Caco-2 (cell line): ENCODE measurements at regions not wholly inside any gene's neighbourhood (a gene's known extent, or its start where the extent isn't known, plus 50 kb on each side); places are given as distances from the start of the nearest gene placed in this dataset.

ENCODE experiments used
- BruUV-seq: library from RNA; stranded (reverse); fragments of 400-500 nt; replicated peaks from 2 replicates; lab custom pipeline; 2021; lab: Mats Ljungman, UMichigan
- CTCF ChIA-PET: fragments of 300-600 bp; sonication (Branson Sonifier 250); formaldehyde crosslinking; loops from one replicate; lab custom pipeline; 2022; ENCODE audit warnings: antibody characterized with exemption; lab: Charles Lee
- POLR2A ChIA-PET: fragments of 300-600 bp; sonication (Branson Sonifier 250); formaldehyde crosslinking; loops from one replicate; lab custom pipeline; 2022; ENCODE audit warnings: antibody characterized with exemption; lab: Charles Lee
- DNase-seq, 2 experiments: peaks; one replicate each; pipeline versions ENCODE4 v3.0.0 to v3.0.0-alpha.2; 2020 to 2022
- H3K27me3 ChIP-seq: replicated peaks from 2 replicates; pipeline ENCODE4 v1.6.0; 2011; ENCODE audit warnings: low read length; ENCODE audit not compliant: control insufficient read depth, insufficient read depth
- H3K36me3 ChIP-seq: 2 replicates; pipeline ENCODE4 v1.5.1; 2011; ENCODE audit warnings: low read length; ENCODE audit not compliant: control insufficient read depth, insufficient read depth
- H3K4me1 ChIP-seq: fragments of 250-450 bp; sonication (Bioruptor Pico); 2 replicates; pipeline ENCODE4 v1.5.1; 2020; ENCODE audit warnings: mild to moderate bottlenecking
- H3K4me3 ChIP-seq: 2 replicates; pipeline ENCODE4 v1.5.1; 2011; ENCODE audit warnings: low read depth, mild to moderate bottlenecking, control low read depth, low read length
- H3K9me3 ChIP-seq: fragments of 250-450 bp; sonication (Bioruptor Pico); 2 replicates; pipeline ENCODE4 v1.5.1; 2020; ENCODE audit warnings: mild to moderate bottlenecking, moderate library complexity
- H3K27ac Mint-ChIP-seq: one replicate; pipeline ENCODE4 v1.8.0; 2022; ENCODE audit warnings: mixed read lengths; ENCODE audit not compliant: unreplicated experiment
- H3K27me3 Mint-ChIP-seq: one replicate; pipeline ENCODE4 v1.8.0; 2022; ENCODE audit warnings: mixed read lengths; ENCODE audit not compliant: insufficient read depth, unreplicated experiment
- H3K36me3 Mint-ChIP-seq: one replicate; pipeline ENCODE4 v1.8.0; 2022; ENCODE audit warnings: mild to moderate bottlenecking, mixed read lengths; ENCODE audit not compliant: insufficient read depth, unreplicated experiment
- H3K4me1 Mint-ChIP-seq: one replicate; pipeline ENCODE4 v1.8.0; 2022; ENCODE audit warnings: low read depth, mixed read lengths; ENCODE audit not compliant: unreplicated experiment
- H3K4me3 Mint-ChIP-seq: one replicate; pipeline ENCODE4 v1.8.0; 2022; ENCODE audit warnings: mild to moderate bottlenecking, moderate library complexity, mixed read lengths; ENCODE audit not compliant: unreplicated experiment
- H3K9me3 Mint-ChIP-seq: one replicate; pipeline ENCODE4 v1.8.0; 2022; ENCODE audit warnings: mixed read lengths; ENCODE audit not compliant: unreplicated experiment
- CTCF ChIP-seq, 2 experiments: fragments of 200-600 bp in 1 of 2; IDR thresholded peaks; 1 replicate in 1 of 2; 2 replicates in 1 of 2; pipeline versions ENCODE4 v1.5.1 to v1.8.0; 2011 to 2022; ENCODE audit warnings: antibody characterized with exemption in 1 of 2, control low read depth in 1 of 2, inconsistent platforms in 1 of 2, low read depth in 1 of 2, low read length in 1 of 2, mild to moderate bottlenecking in 1 of 2, moderate library complexity in 1 of 2; ENCODE audit not compliant: insufficient read depth in 1 of 2, severe bottlenecking in 1 of 2, unreplicated experiment in 1 of 2
- intact Hi-C: fragments of 100-400 bp; cut with micrococcal nuclease; formaldehyde crosslinking; loops from one replicate; pipeline ENCODE4 v1.10.0; 2022; ENCODE audit not compliant: unreplicated experiment

- intact Hi-C loops, result no loop called here
- Mint-ChIP-seq H3K4me3 (no peak overlapping the region), H3K27ac (no peak overlapping the region), H3K27me3 (no peaks in the 10 kb centered on the region), H3K9me3 (peaks cover 16% of the 10 kb centered on the region), H3K36me3 (peaks cover 2% of the 10 kb centered on the region), H3K4me1 (no peaks in the 10 kb centered on the region)
- no peak for DNase-seq
- H3K9me3 ChIP-seq, result peaks cover 6% of the 10 kb centered on the region; the same call in 1 of the 2 replicates
- ChIA-PET POLR2A (no interaction called here), CTCF (no interaction called here)
- no peaks in the 10 kb centered on the region for H3K36me3 ChIP-seq
- H3K4me1 ChIP-seq, result no peaks in the 10 kb centered on the region
- BruUV-seq, result no TSS peak
- H3K27me3 ChIP-seq, result no peaks in the 10 kb centered on the region
- no peak for TF ChIP-seq CTCF (IDR thresholded peaks at IDR 0.05; ENCODE audit: insufficient read depth in 1 of 2, low read depth in 1 of 2, low read length in 1 of 2, severe bottlenecking in 1 of 2, unreplicated experiment in 1 of 2)
- H3K4me3 ChIP-seq, result no peak overlapping the region
These were observed 266.3 kb downstream of the RFPL4B start for GRCh38 chr6:112613410-112613809.

- CTCF ChIA-PET, result no interaction called here
- Histone ChIP-seq H3K4me3 (no peak overlapping the region), H3K36me3 (no peaks in the 10 kb centered on the region), H3K9me3 (0 out of 2 replicates have a peak, but pooled peaks cover 2% of the 10 kb centered on the region), H3K4me1 (no peaks in the 10 kb centered on the region), H3K27me3 (no peaks in the 10 kb centered on the region)
- intact Hi-C loops, result loop anchor here (1.0 to 2.0 kb wide), 3 partner anchors 116 to 282 kb away; no protein-coding TSS in a partner anchor
- Mint-ChIP-seq H3K27me3 (no peaks in the 10 kb centered on the region), H3K36me3 (no peaks in the 10 kb centered on the region), H3K27ac (no peak overlapping the region), H3K4me3 (no peak overlapping the region), H3K9me3 (no peaks in the 10 kb centered on the region), H3K4me1 (no peaks in the 10 kb centered on the region)
- peak in 1 of 2 experiments; percentile 44 for TF ChIP-seq CTCF (IDR thresholded peaks at IDR 0.05; ENCODE audit: insufficient read depth in 1 of 2, low read depth in 1 of 2, low read length in 1 of 2, severe bottlenecking in 1 of 2, unreplicated experiment in 1 of 2)
- peak in 1 of 2 experiments; percentile 37 for DNase-seq
- POLR2A ChIA-PET, result no interaction called here
- no TSS peak for BruUV-seq
These were observed 271.7 kb downstream of the RFPL4B start for GRCh38 chr6:112618849-112619248.

GRCh38 chr6:112620812-112621569 lies 273.9 kb downstream of the RFPL4B start:
- no peak for DNase-seq
- Mint-ChIP-seq H3K27ac (no peak overlapping the region), H3K9me3 (no peaks in the 10 kb centered on the region), H3K27me3 (no peaks in the 10 kb centered on the region), H3K36me3 (no peaks in the 10 kb centered on the region), H3K4me3 (no peak overlapping the region), H3K4me1 (no peaks in the 10 kb centered on the region)
- ChIA-PET CTCF (no interaction called here), POLR2A (no interaction called here)
- H3K4me1 ChIP-seq, result no peaks in the 10 kb centered on the region
- BruUV-seq, result no TSS peak
- no peaks in the 10 kb centered on the region for H3K36me3 ChIP-seq
- H3K4me3 ChIP-seq, result no peak overlapping the region
- H3K27me3 ChIP-seq, result no peaks in the 10 kb centered on the region
- intact Hi-C loops, result no loop called here
- TF ChIP-seq CTCF (IDR thresholded peaks at IDR 0.05; ENCODE audit: insufficient read depth in 1 of 2, low read depth in 1 of 2, low read length in 1 of 2, severe bottlenecking in 1 of 2, unreplicated experiment in 1 of 2), result no peak
- H3K9me3 ChIP-seq, result 0 out of 2 replicates have a peak, but pooled peaks cover 5% of the 10 kb centered on the region
